COR-L47 (cell line): ENCODE measurements at regions not wholly inside any gene's neighbourhood (a gene's known extent, or its start where the extent isn't known, plus 50 kb on each side); places are given as distances from the start of the nearest gene placed in this dataset.

Source experiments
- DNase-seq: peaks from one replicate; lab custom pipeline; 2025; lab: John Stamatoyannopoulos, UW

DNA sequence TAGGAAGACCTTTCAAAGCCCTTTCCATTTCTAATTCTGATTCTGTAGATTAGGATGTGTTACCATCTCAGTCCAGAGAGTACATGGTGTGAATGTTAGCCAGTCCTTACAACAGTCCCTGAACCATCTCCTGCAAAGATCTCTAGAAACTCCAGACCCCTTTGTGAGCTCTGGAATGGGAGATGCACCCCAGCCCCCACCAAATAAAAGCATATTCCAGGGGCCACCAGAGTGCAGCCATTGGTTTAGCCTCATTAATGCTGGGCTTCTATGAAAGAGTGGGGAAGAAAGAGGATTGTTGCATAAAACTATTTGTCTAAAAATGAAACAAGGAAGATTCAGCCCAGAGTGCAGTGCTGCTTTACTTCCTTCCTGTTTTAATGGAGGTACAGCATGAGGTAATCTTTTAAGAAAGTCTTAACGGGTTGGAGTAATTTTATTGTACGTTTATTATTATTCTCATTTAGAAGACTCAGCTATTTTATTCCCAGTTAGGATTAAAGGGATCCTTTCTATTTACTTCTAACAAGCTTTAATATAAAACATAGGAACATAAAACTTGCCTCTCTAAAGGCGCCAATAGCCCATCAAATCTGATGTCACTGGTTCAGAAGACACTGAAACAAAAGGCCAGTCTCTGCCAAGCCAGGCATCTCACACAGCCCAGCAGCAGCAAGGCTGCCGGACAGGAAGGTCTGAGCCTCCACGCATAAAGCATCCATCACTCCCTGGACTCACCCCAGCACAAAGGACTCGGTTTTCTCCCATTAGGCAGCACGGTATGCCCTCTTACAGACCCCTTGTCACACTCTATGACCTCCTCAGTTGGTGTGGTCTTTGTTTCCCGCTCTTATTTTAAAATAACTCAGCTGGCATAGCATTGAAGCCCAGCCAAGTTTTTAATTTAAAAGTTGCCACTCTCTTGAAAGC, 203.9 kb upstream of the BLID start:
- DNase-seq = no peak

DNA sequence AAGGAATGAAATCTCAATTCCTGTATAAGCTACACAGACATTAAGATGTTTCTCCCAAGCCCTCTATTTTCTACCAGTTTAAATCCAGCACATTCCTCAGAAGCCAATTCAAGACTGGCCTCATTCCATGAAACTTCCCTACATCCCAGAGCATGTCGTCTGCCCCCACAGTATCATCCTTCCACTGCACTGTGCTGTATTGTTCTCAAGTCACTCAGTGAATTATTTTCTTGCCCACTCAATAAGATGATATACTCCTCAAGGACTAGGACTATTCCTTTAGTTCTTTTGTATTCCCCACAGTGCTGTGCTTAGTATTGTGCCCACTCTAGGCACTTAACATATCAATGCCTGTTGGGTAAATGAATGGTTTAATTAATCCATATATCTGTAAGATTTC, 203.1 kb upstream of the BLID start:
- DNase-seq = no peak

DNA sequence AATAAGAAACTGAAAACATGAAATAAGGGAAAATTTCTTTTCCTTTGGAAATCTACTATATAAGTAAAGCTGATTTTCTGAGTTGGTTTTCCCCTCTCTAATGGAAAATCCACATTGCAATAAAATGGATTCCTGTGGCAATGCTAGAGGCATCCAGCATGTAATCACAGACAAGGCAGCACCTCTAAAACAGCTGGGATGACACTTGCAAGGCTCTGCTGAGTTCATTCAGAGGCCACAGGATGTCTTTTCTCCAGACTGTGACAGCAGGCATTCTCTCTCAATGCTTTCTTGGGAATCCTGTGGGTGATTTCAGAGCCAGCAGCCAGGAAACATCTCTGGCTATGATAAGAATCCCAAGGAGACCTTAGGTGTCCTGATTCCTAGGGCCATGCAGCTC, 201.3 kb upstream of the BLID start:
- DNase-seq = no peak

DNA sequence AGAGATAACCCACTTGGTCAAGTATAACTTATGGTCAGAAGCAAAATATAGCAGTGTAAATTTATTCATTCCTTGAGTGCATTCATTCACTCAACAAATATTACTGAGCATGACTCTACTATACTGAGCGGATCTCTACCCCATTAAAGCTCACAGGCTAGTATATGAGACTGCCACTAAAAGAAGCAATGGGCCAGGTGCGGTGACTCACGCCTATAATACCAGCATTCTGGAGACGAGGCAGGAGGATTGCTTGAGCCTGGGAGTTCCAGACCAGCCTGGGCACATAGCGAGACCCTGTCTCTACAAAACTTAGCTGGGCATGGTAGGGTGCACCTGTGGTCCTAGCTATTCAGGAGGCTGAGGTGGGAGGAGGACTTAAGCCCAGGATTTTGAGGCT, 197.6 kb upstream of the BLID start:
- DNase-seq = no peak

DNA sequence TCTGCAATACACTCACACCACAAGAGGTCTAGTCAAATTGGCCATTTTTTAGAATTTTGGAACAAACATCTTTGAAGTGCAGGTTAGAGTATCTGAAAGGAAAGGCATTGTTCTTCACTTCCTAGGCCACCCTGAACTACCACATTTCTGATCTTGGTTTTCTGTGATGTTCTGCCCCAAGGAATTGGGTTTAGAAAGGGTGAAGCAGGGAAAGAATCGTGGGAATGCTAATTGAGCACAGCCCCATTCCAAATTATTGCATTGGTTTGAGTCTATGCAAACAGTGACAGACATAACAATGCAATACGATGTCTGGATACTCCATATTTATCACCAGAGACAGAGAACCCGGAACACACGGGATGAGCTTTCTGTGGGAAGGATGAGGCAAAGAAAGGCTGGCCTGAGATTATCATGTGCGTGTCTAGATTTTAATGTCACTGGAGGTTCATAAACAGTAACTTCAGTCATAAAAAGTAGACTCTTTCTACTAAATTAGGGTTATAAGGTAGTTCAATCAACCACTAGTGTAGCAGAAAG, 195.3 kb upstream of the BLID start:
- no peak for DNase-seq

DNA sequence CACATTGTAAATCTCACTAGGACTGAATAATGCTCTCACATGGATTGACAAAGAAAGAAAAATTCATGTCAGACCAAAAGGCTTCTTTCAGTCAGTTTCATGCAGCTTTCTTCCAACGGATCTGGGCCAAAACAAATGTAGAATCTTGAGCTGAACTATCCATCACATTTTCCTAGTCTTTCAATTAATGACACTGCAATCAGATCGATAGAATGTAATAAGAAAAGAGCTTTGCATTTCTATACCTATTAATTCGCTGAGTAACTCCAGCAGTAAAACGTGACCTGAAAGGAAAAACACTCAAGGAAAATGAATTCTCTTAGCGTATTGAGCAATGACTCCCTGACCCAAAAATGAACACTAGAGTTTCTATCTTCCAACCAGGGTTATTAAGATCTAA, 194.8 kb upstream of the BLID start:
- DNase-seq = no peak

DNA sequence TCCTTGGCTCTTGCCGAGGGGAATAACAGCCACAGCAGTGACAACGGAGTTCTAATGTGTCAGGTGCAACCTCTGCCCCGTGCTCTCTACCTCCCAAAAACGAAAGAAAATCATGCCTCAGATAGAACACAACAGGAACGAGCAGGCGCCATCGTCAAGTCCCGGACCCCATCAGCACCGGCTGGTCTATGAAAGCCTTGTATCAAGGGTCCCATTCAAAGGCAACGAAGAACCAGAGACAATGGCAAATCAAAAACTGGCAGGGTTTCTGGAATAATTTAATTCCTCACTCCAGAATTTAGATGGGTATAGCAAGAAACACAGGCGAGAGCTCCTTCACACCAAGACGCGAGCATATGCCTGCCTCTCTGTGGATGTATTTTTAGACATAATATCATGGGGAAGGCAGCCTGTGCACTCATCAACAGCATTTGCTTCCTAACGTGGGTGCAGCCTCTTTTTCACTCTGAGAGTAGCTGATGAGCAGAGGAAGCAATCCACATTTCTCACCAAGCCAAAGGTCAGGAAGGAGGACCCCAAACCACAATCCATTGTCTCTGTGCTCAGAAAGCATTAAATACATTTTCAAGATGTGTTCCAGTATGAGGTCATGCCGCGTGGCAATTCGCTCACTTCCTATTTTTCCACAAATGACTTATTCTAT, 193.4 kb upstream of the BLID start:
- DNase-seq = no peak

DNA sequence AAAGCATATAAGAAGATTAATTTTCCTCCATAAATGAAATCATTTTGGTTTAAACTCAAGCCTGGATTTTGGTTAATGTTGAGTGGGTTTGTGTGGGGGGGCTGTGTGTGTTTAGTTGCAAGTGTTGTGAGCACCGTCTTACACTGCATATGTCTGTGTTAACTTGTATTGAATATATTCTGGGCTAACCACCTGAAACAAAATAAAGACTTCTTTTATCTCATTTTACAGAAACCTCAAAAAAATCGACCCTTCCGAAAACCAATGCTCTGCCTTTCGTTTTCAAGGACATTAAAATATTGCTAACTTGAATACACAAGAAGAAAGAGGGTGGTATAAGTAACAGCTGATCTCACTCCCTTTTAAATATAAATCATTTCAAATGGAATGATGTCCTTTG, 192.2 kb upstream of the BLID start:
- DNase-seq = no peak

DNA sequence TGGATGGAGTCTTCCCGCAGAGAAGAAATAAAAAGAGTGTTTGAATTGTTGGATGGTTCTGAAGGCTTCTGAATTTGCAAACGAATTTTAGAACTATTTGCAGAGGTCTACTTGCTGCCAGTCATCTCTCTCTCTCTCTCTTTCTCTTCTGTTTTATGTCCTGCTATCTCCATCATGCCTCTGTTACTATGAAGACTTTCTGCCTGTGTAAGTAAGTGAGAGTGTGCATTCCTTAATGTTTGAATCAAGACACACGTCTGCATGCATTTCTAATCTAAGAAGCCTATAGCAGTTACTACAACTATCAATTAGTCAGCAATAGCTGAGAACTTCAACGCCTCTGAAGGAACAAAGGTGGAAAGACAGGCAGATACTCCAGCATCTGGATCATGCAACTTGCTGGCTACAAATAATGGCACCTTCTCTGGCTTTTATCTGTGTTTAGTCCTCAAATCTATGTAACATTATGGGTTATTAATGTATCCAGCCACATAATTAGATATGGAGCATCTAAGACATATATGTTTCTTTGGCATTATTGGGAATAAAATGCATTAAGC, 191.5 kb upstream of the BLID start:
- DNase-seq = no peak

DNA sequence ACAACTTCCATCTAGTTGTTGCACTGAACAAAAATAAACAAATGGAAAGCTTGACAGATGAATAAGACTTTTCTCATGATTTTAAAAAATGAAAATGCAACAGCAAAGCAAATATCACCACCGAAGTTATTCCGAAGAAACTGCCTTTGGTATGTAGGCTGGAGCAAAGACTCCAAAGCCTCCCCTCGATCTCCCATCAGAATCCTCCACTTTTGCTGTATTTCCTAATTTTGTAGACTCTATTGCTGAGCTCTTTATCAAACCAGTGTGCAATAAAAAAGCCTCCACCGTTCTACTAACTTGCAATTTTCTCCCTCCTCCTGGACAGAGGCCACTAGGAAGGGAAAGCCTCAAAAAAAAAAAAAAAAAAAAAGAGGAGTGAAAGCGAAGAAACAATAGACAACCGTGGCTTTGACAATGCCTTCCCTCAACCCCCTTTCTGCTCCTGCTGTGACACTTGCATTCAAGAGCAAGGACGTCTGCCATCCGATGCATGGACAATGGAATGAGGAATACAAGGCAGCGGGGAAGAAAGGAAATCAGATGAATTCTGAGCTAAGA, 190.9 kb upstream of the BLID start:
- no peak for DNase-seq

DNA sequence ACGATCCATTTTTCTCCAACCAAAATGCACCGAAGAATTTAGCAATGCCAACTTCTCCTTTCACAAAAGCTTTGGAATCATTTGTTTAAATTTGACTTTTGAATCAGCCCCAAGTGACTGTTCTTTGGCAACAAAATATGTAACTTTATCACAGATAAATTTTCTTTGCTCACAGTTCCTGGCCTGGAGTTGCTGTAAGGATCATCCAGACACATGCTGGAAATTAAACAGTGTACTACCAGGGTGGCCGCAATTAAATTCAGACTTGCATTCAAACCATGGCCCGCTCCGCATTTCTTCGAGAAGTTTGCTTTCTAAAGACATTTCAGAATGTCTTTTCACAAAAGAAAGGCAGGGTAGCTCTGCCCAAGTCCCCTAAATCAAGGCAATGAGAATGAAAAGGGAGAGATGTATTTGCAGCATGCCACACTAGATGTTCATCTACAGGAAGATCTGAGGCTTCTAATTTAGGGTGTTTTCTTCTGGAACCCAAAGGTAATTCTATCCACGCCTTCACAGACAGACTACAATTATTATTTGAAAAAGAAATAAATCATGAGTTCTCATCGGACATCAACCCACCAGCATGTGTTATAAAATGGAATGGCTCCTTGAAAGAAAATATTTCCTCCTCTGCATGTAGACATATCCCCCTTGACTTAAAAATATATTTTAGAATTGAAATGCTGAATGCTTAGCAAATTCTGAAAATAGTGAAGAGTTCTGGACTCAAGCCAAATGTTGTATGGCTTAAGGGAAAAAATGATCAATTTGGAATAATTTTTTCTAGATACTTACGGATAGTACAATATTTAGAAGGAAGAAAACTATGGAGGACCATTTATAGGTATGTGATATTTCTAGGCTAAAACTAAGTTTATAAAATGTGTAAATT, 189.7 kb upstream of the BLID start:
- DNase-seq = no peak

DNA sequence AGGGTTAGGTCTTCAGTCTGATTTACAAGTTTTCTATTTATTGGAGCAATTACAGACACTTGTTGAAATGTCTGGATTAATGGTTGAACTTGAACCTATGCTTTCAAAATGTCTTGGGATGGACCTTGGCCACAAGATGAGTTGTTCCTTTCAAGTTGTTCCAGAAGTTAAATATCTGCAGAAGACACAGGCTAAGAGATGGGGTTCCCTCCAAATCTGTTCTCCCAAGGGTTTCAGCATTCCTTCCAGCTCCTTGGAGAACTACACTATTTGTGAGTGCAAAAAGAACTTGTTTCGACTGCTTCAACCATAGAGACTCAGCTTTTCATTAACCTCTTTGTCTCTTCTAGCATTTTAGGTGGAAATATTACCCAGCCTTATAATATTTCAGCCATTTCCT, 189.0 kb upstream of the BLID start:
- no peak for DNase-seq

DNA sequence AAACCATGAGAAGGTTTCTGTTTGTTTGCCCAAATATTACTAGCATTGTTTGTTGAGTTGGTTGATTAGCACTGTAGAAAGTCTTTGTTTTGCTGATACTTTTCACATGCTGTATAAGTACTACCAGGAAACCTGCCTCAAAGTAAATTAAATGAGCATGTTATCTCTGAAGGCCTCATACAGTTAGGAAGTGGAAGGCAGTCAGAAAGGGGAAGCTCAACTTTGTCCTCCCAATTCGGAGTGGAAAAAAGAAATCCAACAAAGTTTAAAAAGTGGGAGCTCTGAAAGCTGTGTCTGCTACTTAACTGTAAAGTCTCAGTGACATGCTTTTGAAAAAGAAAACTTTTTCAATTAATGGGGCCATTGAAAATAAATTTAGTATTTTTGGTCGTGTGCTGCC, 188.3 kb upstream of the BLID start:
- no peak for DNase-seq

DNA sequence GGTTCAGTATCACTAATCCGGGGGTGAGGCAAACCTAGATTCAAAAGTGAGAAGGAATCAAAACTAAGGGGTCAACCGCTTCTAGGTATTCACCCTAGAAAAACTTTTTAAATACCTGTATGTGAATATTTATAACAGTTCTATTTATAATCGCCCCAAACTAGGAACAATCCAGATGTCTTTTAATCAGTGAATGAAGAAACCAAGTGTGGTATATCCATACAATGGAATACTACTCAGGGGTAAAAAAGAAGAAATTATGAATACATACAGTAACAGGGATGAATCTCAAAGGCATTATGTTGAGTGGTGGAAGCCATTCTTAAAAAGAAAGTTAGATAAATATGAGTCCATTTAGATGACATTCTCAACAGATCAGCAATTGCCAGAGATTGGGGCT, 178.0 kb upstream of the BLID start:
- DNase-seq = no peak

DNA sequence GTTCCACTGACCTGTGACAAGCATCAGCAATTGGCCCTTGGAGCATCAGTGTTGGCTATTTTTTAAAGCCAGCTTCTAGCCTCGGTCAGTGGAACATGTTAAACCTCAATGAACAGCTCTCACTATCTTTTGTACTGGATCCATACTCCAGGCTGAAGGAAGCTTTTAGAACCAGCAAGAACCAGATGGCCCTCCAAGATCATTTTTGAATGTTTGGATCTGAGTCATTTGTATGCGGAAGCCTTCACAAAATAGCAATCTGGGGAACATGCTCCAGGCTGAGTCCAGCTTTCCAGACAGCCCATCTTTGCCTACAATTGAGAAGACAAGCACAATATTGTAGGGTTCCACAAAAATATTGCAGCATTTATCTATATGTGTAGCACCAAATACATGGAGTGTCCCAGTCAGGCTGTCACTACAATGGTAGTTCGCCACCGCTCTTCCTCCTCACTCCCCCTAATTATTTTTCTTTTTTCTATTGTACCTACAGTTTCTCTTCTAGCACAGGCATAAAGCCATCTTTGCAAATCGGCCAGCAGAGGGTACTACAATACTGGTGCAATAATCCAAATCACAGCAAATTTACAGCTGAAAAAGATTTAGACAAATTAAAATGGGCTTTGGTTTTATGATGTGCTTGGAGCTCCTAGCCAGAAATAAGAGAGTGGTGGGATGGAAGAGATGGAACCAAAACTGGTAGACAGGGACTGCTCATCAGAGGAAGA, 177.4 kb upstream of the BLID start:
- DNase-seq = no peak

DNA sequence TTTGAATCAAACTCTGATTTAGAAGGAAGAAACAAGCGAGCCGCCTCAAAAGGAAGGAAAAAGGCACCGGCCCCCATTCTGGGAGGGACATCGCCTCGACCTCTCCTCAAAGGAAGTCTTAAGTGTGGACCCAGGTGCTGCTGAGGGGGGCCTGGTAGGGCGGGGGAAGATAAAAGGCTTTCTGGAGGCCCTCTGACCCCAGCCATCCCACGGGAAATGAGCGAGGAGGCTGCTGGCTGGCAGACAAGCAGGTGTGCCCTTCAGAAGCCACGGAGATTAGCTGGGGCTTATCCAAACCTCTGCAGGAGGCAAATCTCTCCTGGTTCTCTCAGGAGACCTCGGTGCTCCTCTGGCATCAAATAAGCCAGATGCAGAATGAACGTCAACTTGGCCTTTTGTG, 171.4 kb upstream of the BLID start:
- DNase-seq = no peak

DNA sequence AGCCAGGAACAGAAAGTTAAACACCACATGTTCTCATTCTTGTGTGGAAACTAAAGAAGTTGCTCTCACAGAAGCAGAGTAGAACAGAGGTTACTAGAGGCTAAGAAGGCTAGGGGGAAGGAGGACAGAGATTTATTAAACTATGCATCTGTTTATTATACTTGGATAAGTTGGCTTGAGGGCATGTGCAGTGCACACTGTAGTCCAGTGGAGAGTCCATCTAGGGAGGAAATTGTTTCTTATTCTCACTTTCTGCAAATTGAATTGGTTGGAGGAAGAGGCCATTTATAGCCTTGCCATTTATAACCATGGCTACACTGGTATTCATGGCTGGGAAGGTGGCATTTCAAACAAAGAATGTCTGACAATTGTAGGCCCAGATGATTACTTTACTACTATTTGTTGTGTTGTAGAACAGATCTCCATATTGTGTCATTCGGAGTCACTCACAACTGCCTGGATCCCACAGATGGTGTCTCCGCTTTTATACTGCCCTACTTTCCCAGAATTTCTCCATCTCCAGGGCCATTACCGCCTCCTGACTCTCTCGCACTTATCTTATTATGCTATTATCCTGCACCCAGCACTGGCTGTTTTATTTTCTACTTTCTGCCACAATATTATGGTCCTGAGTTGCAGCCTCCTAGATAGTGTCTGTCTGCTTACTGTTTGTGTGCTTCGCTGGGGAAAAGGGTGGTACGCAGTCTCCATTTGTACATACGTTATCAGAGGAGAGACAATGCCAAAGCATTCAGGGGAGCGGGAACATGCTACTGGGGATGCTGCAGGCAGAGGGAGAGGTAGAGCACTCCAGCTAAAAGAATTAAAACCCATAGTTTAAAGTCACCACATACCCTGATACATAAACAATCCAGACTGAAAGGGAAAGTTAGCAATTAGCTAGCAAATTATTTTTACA, 169.3 kb upstream of the BLID start:
- no peak for DNase-seq

DNA sequence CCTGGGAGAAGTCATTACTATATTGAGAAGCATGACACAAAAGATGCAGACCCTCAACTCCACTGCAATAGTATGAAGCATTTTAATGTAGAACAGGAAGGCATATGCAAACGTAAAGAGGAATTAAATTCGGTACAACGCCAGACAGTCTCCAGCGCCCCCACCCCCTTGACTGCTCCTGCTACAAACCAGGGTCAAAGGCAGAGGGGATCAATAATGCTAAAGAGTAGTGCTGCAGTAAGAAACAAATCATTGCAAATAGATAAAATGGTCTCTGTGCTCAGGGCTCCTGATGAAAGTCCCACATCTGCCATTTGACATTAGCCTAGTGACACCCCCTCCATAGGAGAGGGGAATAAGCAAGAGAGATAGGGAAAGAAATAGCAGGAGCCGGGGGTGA, 164.9 kb upstream of the BLID start:
- no peak for DNase-seq

DNA sequence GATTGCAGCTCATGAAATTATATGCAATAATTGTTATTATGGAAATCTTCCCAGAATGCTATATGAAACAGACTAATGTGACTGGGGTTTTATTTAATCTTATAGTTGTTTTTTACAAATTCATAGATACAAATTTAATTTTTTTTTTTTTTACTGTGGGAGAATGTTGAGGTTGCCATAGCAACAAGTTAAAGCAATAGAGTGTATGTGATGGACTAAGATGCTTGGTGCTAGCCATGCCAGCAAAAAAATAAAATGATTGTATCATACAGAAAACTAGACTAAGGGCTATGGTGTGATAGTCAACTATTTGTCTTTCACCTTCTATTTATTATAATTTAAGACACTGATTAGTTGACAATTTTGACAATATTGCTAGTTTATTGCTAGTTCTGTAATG, 163.2 kb upstream of the BLID start:
- DNase-seq = no peak

DNA sequence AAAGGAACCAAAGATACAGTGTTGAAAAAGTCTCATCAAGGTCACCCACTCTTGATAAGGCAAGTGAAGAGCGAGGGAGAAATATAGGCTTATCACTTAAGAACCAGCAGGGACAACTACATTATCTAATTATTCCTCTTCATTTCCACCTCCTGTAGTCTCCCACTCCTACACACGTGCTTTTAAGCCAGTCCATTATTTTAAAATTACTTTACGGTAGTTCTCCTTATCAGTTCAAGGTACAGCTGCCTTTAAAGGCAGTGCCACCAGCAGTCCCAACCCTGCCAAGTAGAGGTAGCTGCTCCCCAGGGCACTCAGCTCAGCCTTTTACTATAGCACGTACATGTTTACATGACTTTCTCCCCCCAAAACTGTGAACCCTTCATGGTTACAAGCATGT, 161.5 kb upstream of the BLID start:
- DNase-seq = no peak
